IPS DF 6.9 (cell line): ENCODE measurements at regions not wholly inside any gene's neighbourhood (a gene's known extent, or its start where the extent isn't known, plus 50 kb on each side); places are given as distances from the start of the nearest gene placed in this dataset.

Source experiments
- DNase-seq: peaks from one replicate; pipeline ENCODE4 v3.0.0-alpha.2; 2013; ENCODE audit warnings: low read depth, low spot score
- H3K27ac ChIP-seq: one replicate; pipeline ENCODE4 v1.5.1; 2013; ENCODE audit warnings: low read length, control low read depth
- H3K27me3 ChIP-seq: 2 replicates; pipeline ENCODE4 v1.6.1; 2013; ENCODE audit warnings: mild to moderate bottlenecking, low read length; ENCODE audit not compliant: control insufficient read depth, insufficient read depth
- H3K36me3 ChIP-seq: 2 replicates; pipeline ENCODE4 v1.6.1; 2013; ENCODE audit warnings: low read length; ENCODE audit not compliant: control insufficient read depth, insufficient read depth
- H3K4me1 ChIP-seq: 2 replicates; pipeline ENCODE4 v1.6.1; 2013; ENCODE audit warnings: low read length; ENCODE audit not compliant: control insufficient read depth, insufficient read depth
- H3K4me3 ChIP-seq: 2 replicates; pipeline ENCODE4 v1.5.1; 2013; ENCODE audit warnings: mild to moderate bottlenecking, low read length
- H3K9me3 ChIP-seq: 2 replicates; pipeline ENCODE4 v1.6.1; 2013; ENCODE audit warnings: low read length, inconsistent platforms; ENCODE audit not compliant: control insufficient read depth, insufficient read depth
- WGBS: extraction: QIAGEN DNeasy Blood & Tissue Kit; methylation state at CpG from one replicate; pipeline ENCODE4 v1.1.7; 2013; ENCODE audit warnings: mixed read lengths, missing lambda C conversion rate; ENCODE audit not compliant: insufficient read length, insufficient coverage; 5-methylcytosine and 5-hydroxymethylcytosine counted together

GRCh38 chr3:84165328-84165727, 793.5 kb upstream of the CADM2 start:
- no peaks in the 10 kb centered on the region for H3K27me3 ChIP-seq
- H3K27ac ChIP-seq = no peak overlapping the region
- no peak for DNase-seq
- H3K4me3 ChIP-seq = no peak overlapping the region
- no peaks in the 10 kb centered on the region; the same call in 1 of the 2 replicates for H3K9me3 ChIP-seq
- no peaks in the 10 kb centered on the region for H3K4me1 ChIP-seq
- no peaks in the 10 kb centered on the region for H3K36me3 ChIP-seq

- H3K27ac ChIP-seq = no peak overlapping the region
- H3K27me3 ChIP-seq = no peaks in the 10 kb centered on the region
- no peak for DNase-seq
- WGBS = no CpG with 5 or more reads among the region's 5 CpGs
- H3K9me3 ChIP-seq = no peaks in the 10 kb centered on the region
- no peaks in the 10 kb centered on the region for H3K36me3 ChIP-seq
- H3K4me1 ChIP-seq = no peaks in the 10 kb centered on the region
- no peak overlapping the region for H3K4me3 ChIP-seq
Observed at GRCh38 chr3:84175449-84175848, 783.3 kb upstream of the CADM2 start.

DNA sequence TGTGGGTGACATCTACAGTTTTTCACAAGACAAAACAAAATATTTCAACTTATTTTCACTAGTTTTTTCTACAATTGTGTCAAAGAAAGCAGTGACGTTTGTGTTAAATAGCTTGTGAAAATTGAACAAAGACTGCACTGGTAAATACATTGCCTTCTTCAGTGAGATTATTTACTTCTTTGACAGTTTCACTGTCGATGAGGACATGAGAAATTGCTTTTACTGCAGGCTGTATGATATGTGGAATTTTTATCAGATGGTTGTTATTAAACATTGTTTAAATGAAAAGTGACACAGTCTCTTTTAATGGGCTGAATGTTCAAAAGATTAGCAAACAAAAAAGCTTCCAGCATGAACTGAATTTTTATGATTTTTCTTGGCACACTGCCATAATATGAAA, 773.9 kb upstream of the CADM2 start:
- no peak overlapping the region for H3K4me3 ChIP-seq
- no peak for DNase-seq
- H3K4me1 ChIP-seq = no peaks in the 10 kb centered on the region
- H3K27ac ChIP-seq = no peak overlapping the region
- no CpG with 5 or more reads among the region's 2 CpGs for WGBS
- H3K9me3 ChIP-seq = no peaks in the 10 kb centered on the region
- no peaks in the 10 kb centered on the region for H3K36me3 ChIP-seq
- H3K27me3 ChIP-seq = no peaks in the 10 kb centered on the region

DNA sequence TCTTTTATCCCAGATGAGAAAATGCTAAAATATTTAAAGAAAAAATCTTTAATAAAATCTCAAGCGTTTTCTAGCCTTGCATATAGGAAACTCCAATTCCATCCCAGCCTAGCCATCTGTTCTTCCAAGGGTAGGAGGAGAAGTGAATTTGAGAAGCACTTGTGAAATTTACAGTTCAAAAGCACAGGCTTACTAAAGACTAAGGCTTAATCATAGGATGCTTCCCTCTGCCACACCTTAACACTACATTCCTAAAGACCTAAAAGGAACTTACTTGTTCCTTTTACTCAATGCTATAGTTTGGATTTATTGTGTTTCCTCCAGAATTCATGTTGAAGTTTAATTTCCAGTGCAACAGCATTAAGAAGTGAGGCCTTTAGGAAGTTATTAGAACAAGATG, 764.8 kb upstream of the CADM2 start:
- Histone ChIP-seq H3K27me3 (no peaks in the 10 kb centered on the region), H3K36me3 (no peaks in the 10 kb centered on the region), H3K9me3 (0 out of 2 replicates have a peak, but pooled peaks cover 2% of the 10 kb centered on the region), H3K4me1 (no peaks in the 10 kb centered on the region), H3K4me3 (no peak overlapping the region), H3K27ac (no peak overlapping the region)
- WGBS = no CpG with 5 or more reads among the region's 1 CpG
- no peak for DNase-seq

DNA sequence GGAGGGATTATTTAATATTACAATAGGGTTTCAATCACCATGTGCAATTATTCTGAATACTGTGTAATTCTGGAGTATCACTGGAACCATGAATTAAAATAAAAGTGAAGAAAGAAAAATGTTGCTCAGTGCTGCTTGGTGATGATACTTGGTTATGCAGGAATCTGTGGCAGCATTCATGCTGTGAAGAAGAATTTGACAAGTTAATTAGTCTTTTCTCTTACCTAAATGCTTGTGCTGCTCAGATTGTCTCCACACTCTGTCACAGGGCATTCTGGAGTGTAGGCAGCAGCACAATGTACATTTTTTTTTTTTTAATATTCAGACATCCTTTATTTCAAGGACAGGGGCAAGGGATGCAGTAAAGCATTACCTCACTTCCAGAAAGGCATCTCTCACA, 749.3 kb upstream of the CADM2 start:
- no peak for DNase-seq
- Histone ChIP-seq H3K27ac (no peak overlapping the region), H3K4me1 (no peaks in the 10 kb centered on the region), H3K27me3 (no peaks in the 10 kb centered on the region), H3K4me3 (no peak overlapping the region), H3K36me3 (no peaks in the 10 kb centered on the region), H3K9me3 (no peaks in the 10 kb centered on the region)

DNA sequence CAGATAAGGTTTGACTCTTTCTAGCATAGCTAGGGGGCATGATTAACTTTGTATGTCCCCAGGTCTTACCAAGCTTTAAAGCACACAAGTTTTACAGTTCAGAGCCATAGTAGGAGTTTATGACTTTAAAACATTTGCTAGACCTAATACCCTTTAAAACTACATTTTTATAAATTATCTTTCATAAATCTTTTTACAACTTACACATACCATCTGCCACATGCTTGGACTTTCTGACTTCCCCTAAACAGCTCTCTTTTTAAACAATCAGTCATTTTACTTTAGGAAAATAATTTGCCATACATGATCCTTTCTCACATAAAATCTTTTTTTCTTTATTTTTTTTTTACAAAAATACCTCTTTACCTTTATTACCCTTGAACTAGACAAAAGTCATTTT, 735.3 kb upstream of the CADM2 start:
- Histone ChIP-seq H3K36me3 (no peaks in the 10 kb centered on the region), H3K27ac (no peak overlapping the region), H3K4me3 (no peak overlapping the region), H3K9me3 (peaks cover 2% of the 10 kb centered on the region; the same call in 1 of the 2 replicates), H3K4me1 (no peaks in the 10 kb centered on the region), H3K27me3 (no peaks in the 10 kb centered on the region)
- no peak for DNase-seq

GRCh38 chr3:84224262-84224661, 734.5 kb upstream of the CADM2 start:
- DNase-seq = no peak
- peaks cover 2% of the 10 kb centered on the region; the same call in 1 of the 2 replicates for H3K9me3 ChIP-seq
- H3K4me3 ChIP-seq = no peak overlapping the region
- no peaks in the 10 kb centered on the region for H3K4me1 ChIP-seq
- H3K36me3 ChIP-seq = no peaks in the 10 kb centered on the region
- WGBS = no CpG with 5 or more reads among the region's 2 CpGs
- no peak overlapping the region for H3K27ac ChIP-seq
- no peaks in the 10 kb centered on the region for H3K27me3 ChIP-seq

DNA sequence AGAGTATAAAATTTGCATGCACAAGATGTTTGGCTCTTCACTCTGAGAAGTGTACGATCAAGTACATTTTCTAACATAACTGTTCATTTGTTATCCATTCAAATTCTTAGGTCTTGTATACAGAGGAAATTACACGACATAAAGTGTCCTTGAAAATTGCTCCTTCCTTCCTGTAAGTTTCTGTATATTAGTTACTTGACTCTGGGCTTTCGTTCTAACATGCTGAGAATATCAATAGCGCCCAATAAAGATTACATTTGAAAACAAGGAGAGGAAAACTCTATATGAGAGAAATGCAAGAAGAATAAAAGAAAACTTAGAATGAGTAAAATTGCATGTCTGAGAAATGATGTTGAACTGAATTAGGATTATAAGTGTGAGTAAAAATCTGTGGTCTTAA, 722.5 kb upstream of the CADM2 start:
- H3K4me3 ChIP-seq = no peak overlapping the region
- no peaks in the 10 kb centered on the region for H3K36me3 ChIP-seq
- no CpG with 5 or more reads among the region's 4 CpGs for WGBS
- no peaks in the 10 kb centered on the region for H3K27me3 ChIP-seq
- H3K9me3 ChIP-seq = no peaks in the 10 kb centered on the region
- DNase-seq = no peak
- H3K4me1 ChIP-seq = no peaks in the 10 kb centered on the region
- no peak overlapping the region for H3K27ac ChIP-seq

DNA sequence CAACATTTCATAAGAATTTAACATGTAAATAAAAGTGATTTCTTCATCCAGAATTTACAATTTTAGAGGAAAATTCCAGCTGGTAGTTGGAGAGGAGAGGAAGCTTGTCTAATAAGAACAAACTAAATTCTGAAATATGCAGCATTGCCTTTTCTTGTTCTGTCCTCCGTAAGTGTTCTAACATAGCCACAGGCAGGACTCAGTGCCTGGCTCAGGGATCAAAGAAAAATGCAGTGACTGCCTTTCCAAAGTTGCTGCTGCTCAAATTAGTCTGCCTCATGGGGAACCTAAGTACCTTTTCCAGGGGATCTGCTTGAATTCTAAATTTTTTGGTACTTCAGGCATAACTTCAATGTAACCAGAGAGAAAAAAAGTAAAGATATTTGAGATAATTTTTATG, 713.0 kb upstream of the CADM2 start:
- Histone ChIP-seq H3K9me3 (no peaks in the 10 kb centered on the region), H3K4me1 (no peaks in the 10 kb centered on the region), H3K27me3 (no peaks in the 10 kb centered on the region), H3K27ac (no peak overlapping the region), H3K4me3 (no peak overlapping the region), H3K36me3 (no peaks in the 10 kb centered on the region)
- no CpG with 5 or more reads among the region's 1 CpG for WGBS
- no peak for DNase-seq

GRCh38 chr3:84260596-84260995, 698.2 kb upstream of the CADM2 start:
- H3K4me1 ChIP-seq = no peaks in the 10 kb centered on the region
- H3K36me3 ChIP-seq = no peaks in the 10 kb centered on the region
- no peak overlapping the region for H3K27ac ChIP-seq
- no CpG with 5 or more reads among the region's 3 CpGs for WGBS
- H3K9me3 ChIP-seq = no peaks in the 10 kb centered on the region
- no peak overlapping the region for H3K4me3 ChIP-seq
- DNase-seq = no peak
- H3K27me3 ChIP-seq = no peaks in the 10 kb centered on the region

GRCh38 chr3:84265768-84266167, 693.0 kb upstream of the CADM2 start:
- no peaks in the 10 kb centered on the region for H3K4me1 ChIP-seq
- H3K4me3 ChIP-seq = no peak overlapping the region
- H3K27ac ChIP-seq = no peak overlapping the region
- H3K36me3 ChIP-seq = no peaks in the 10 kb centered on the region
- H3K9me3 ChIP-seq = no peaks in the 10 kb centered on the region
- WGBS = no CpG with 5 or more reads among the region's 4 CpGs
- DNase-seq = no peak
- H3K27me3 ChIP-seq = no peaks in the 10 kb centered on the region
